NCI-H446 treated with DMSO at 0.1 percent for 48 hours (cell line): ENCODE measurements at regions not wholly inside any gene's neighbourhood (a gene's known extent, or its start where the extent isn't known, plus 50 kb on each side); places are given as distances from the start of the nearest gene placed in this dataset.
"Not testable (repeated sequence)": the region's sequence is repeated elsewhere in the genome, so short reads cannot be mapped to it uniquely, and the experiment has no call there.

Source experiments
- DNase-seq: peaks from one replicate; lab custom pipeline; 2025; lab: John Stamatoyannopoulos, UW

GRCh38 chr3:20250314-20250713, 64.3 kb upstream of the SGO1 start:
- DNase-seq: no peak

DNA sequence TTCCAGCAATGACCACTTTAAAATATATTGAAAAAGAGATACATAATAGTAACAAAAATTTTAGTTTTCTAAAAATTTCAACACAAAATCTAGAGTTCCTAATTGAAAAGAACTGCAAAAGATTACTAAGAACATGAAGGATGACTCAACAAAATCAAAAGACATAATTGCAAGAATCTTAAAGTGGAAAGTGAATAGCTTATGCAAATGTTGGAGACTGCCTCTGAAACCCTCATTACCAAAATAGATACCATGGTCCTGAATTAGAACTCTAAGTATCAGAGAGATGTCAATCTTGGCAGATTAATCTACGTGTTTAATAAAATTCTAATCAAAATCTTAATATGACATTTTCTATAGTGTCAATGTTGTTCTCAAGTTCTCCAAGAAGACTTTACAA, 60.7 kb upstream of the SGO1 start:
- no peak for DNase-seq

GRCh38 chr3:20245781-20246180, 59.8 kb upstream of the SGO1 start:
- no peak for DNase-seq

GRCh38 chr3:20240154-20240883, 54.3 kb upstream of the SGO1 start:
- DNase-seq: no peak

GRCh38 chr3:20238199-20238598, 52.2 kb upstream of the SGO1 start:
- not testable (repeated sequence) for DNase-seq

DNA sequence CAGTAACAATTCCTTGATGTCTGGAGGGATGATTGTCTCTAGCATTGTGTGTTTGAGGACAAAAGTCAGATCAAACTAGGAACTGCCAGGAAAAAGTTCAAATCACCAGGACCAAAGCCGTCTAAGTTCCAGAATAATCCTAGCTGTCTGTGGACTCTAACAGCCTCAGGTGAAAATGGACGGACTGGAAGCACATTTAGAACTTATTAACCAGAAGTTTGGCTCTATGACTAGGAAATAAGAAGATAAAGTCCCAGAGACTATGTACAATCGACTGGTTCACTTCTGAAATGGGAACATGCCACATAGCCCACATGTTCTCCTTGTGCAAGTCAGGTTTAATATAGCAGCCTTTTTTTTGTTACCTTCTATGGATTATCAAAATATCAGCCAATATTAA, 50.6 kb upstream of the SGO1 start:
- DNase-seq: no peak
